Spleen (tissue), 11 donors: ENCODE measurements at regions not wholly inside any gene's neighbourhood (a gene's known extent, or its start where the extent isn't known, plus 50 kb on each side); places are given as distances from the start of the nearest gene placed in this dataset.

Experiments used
- DNase-seq: peaks from one replicate; pipeline ENCODE4 v3.0.0-alpha.2; 2020
- H3K27ac ChIP-seq, 8 donors: fragments of 200-600 bp; sonication (generic) in 7 of 8; 1 replicate in 4 of 8; 2 replicates in 4 of 8; pipeline versions ENCODE4 v1.5.0 to v1.8.0; 2016 to 2021; ENCODE audit warnings: inconsistent platforms in 4 of 8, mild to moderate bottlenecking in 4 of 8, moderate library complexity in 1 of 8
- H3K27me3 ChIP-seq, 7 donors: fragments of 200-600 bp; sonication (generic) in 6 of 7; replicated peaks in 1 of 7; 1 replicate in 4 of 7; 2 replicates in 3 of 7; pipeline versions ENCODE4 v1.5.0 to v1.8.0; 2016 to 2021; ENCODE audit warnings: inconsistent platforms in 3 of 7, mild to moderate bottlenecking in 1 of 7
- H3K36me3 ChIP-seq, 6 donors: fragments of 200-600 bp; sonication (generic) in 5 of 6; 1 replicate in 4 of 6; 2 replicates in 2 of 6; pipeline versions ENCODE4 v1.5.0 to v1.8.0; 2016 to 2021; ENCODE audit warnings: inconsistent platforms in 2 of 6
- H3K4me1 ChIP-seq, 6 donors: fragments of 200-600 bp; sonication (generic) in 5 of 6; 1 replicate in 3 of 6; 2 replicates in 3 of 6; pipeline versions ENCODE4 v1.5.0 to v1.8.0; 2016 to 2021; ENCODE audit warnings: inconsistent platforms in 3 of 6
- H3K4me3 ChIP-seq, 8 donors: fragments of 200-600 bp; sonication (generic) in 7 of 8; 1 replicate in 4 of 8; 2 replicates in 4 of 8; pipeline versions ENCODE4 v1.5.0 to v1.8.0; 2016 to 2021; ENCODE audit warnings: inconsistent platforms in 4 of 8, mild to moderate bottlenecking in 4 of 8, moderate library complexity in 2 of 8
- H3K9me3 ChIP-seq, 8 donors: fragments of 200-600 bp; sonication (generic) in 7 of 8; 1 replicate in 4 of 8; 2 replicates in 4 of 8; pipeline versions ENCODE4 v1.5.0 to v1.8.0; 2016 to 2021; ENCODE audit warnings: inconsistent platforms in 4 of 8
- CTCF ChIP-seq, 11 experiments: fragments of 200-600 bp in 7 of 11; fragments of 450-650 bp in 4 of 11; sonication (generic) in 4 of 11; IDR thresholded peaks in 8 of 11; conservative IDR thresholded peaks in 3 of 11; 1 replicate in 7 of 11; 2 replicates in 4 of 11; pipeline versions ENCODE4 v1.4.0 to v1.8.0; 2016 to 2021; ENCODE audit warnings: antibody characterized with exemption in 11 of 11, inconsistent platforms in 4 of 11, mild to moderate bottlenecking in 1 of 11
- POLR2A ChIP-seq, 3 donors: fragments of 450-650 bp; IDR thresholded peaks; one replicate each; pipeline ENCODE4 v1.5.1; 2017; ENCODE audit warnings: antibody characterized with exemption in 3 of 3, mild to moderate bottlenecking in 1 of 3
- POLR2AphosphoS5 ChIP-seq, 3 donors: sonication (generic); formaldehyde crosslinking; IDR thresholded peaks; one replicate each; pipeline ENCODE4 v1.5.1; 2017; ENCODE audit warnings: antibody characterized with exemption in 3 of 3
- WGBS, 5 donors: extraction: QIAGEN DNeasy Blood & Tissue Kit in 3 of 5; methylation state at CpG; one replicate each; pipeline versions ENCODE4 v1.1.5 to v1.1.7; 2013 to 2018; 5-methylcytosine and 5-hydroxymethylcytosine counted together
- intact Hi-C: fragments of 100-400 bp; cut with DNase I; formaldehyde crosslinking; loops from one replicate; pipeline ENCODE4 v1.15.0; 2023; ENCODE audit warnings: low total_unique reads
- donor health status: healthy with polysubstance abuse.
- donor health status: DM: no; HTN: no; CAD: no; lungs with moderate emphysema.
- donor health status: DM: no; HTN: no; CAD: no.
- donor health status: Bipolar disorder and iron deficiency.
- donor health status: healthy.
- donor health status: DM: no; HTN: no; CAD: no.
- donor health status: DM: yes; HTN: yes; CAD: no.

GRCh38 chr7:131944556-131945069 lies 388.2 kb upstream of the PODXL start:
- no peaks in the 10 kb centered on the region for H3K9me3 ChIP-seq
- peaks cover 0 to 42% (median 20%) of the 10 kb centered on the region in 6 donors for H3K4me1 ChIP-seq
- peaks cover 0 to 61% (median 9%) of the 10 kb centered on the region in 7 donors for H3K27me3 ChIP-seq
- no peak for DNase-seq
- 73 to 86% (median 76%) methylated on average over 6 to 8 of the region's 8 CpGs for WGBS, 5 donors
- H3K27ac ChIP-seq = no peak overlapping the region
- TF ChIP-seq POLR2A (IDR thresholded peaks at IDR 0.05) = no peak
- no peak for TF ChIP-seq CTCF (IDR thresholded peaks at IDR 0.05 in 8 of 11, conservative IDR thresholded peaks at IDR 0.05 in 3 of 11)
- TF ChIP-seq POLR2AphosphoS5 (IDR thresholded peaks at IDR 0.05) = no peak
- no peak overlapping the region for H3K4me3 ChIP-seq
- no peaks in the 10 kb centered on the region for H3K36me3 ChIP-seq
- intact Hi-C loops = loop anchor here (10.0 kb wide), 1 partner anchor 640 kb away; no protein-coding TSS in a partner anchor

- intact Hi-C loops = loop anchor here (10.0 kb wide), 1 partner anchor 641 kb away; no protein-coding TSS in a partner anchor
- Histone ChIP-seq H3K27me3 (peaks cover 0 to 57% (median 9%) of the 10 kb centered on the region in 7 donors), H3K27ac (no peak overlapping the region), H3K4me1 (peaks cover 0 to 36% (median 18%) of the 10 kb centered on the region in 6 donors), H3K4me3 (no peak overlapping the region), H3K36me3 (no peaks in the 10 kb centered on the region), H3K9me3 (no peaks in the 10 kb centered on the region)
- DNase-seq = no peak
- 80 to 90% (median 85%) methylated on average over 7 of the region's 7 CpGs for WGBS, 5 donors
- TF ChIP-seq POLR2A (IDR thresholded peaks at IDR 0.05) = no peak
- TF ChIP-seq CTCF (IDR thresholded peaks at IDR 0.05 in 8 of 11, conservative IDR thresholded peaks at IDR 0.05 in 3 of 11) = no peak
- no peak for TF ChIP-seq POLR2AphosphoS5 (IDR thresholded peaks at IDR 0.05)
Observed at GRCh38 chr7:131943646-131944045, 387.2 kb upstream of the PODXL start.

GRCh38 chr7:131943211-131943610 lies 386.8 kb upstream of the PODXL start:
- Histone ChIP-seq H3K9me3 (no peaks in the 10 kb centered on the region), H3K36me3 (no peaks in the 10 kb centered on the region), H3K27ac (no peak overlapping the region), H3K4me1 (peaks cover 0 to 32% (median 16%) of the 10 kb centered on the region in 6 donors), H3K4me3 (no peak overlapping the region), H3K27me3 (peaks cover 0 to 57% (median 9%) of the 10 kb centered on the region in 7 donors)
- 83 to 94% (median 88%) methylated on average over 4 of the region's 4 CpGs for WGBS, 5 donors
- no peak for DNase-seq
- intact Hi-C loops = loop anchor here (10.0 kb wide), 1 partner anchor 642 kb away; no protein-coding TSS in a partner anchor
- no peak for TF ChIP-seq CTCF (IDR thresholded peaks at IDR 0.05 in 8 of 11, conservative IDR thresholded peaks at IDR 0.05 in 3 of 11)
- TF ChIP-seq POLR2AphosphoS5 (IDR thresholded peaks at IDR 0.05) = no peak
- TF ChIP-seq POLR2A (IDR thresholded peaks at IDR 0.05) = no peak

GRCh38 chr7:131942287-131943150 lies 386.1 kb upstream of the PODXL start:
- 87 to 91% (median 88%) methylated on average over 11 of the region's 11 CpGs for WGBS, 5 donors
- H3K27me3 ChIP-seq = peaks cover 0 to 57% (median 9%) of the 10 kb centered on the region in 7 donors
- H3K9me3 ChIP-seq = no peaks in the 10 kb centered on the region
- no peak overlapping the region for H3K4me3 ChIP-seq
- no peak for DNase-seq
- H3K36me3 ChIP-seq = no peaks in the 10 kb centered on the region
- no peak overlapping the region for H3K27ac ChIP-seq
- H3K4me1 ChIP-seq = peaks cover 0 to 25% (median 13%) of the 10 kb centered on the region in 6 donors
- intact Hi-C loops = loop anchor here (10.0 kb wide), 1 partner anchor 642 kb away; no protein-coding TSS in a partner anchor
- TF ChIP-seq POLR2A (IDR thresholded peaks at IDR 0.05) (no peak), CTCF (IDR thresholded peaks at IDR 0.05 in 8 of 11, conservative IDR thresholded peaks at IDR 0.05 in 3 of 11) (no peak), POLR2AphosphoS5 (IDR thresholded peaks at IDR 0.05) (no peak)
